NCI-H748 (cell line): ENCODE measurements at regions not wholly inside any gene's neighbourhood (a gene's known extent, or its start where the extent isn't known, plus 50 kb on each side); places are given as distances from the start of the nearest gene placed in this dataset.
"Not testable (repeated sequence)": the region's sequence is repeated elsewhere in the genome, so short reads cannot be mapped to it uniquely, and the experiment has no call there.

ENCODE experiments used
- DNase-seq: peaks from one replicate; lab custom pipeline; 2025; ENCODE audit not compliant: unreplicated experiment; lab: John Stamatoyannopoulos, UW

- no peak for DNase-seq
Measured at GRCh38 chr10:6929148-6929830, 349.2 kb upstream of the PRKCQ start.

GRCh38 chr10:6928586-6928985 is 348.5 kb upstream of the PRKCQ start:
- DNase-seq, result peak; percentile 61

GRCh38 chr10:6926971-6927370 is 346.9 kb upstream of the PRKCQ start:
- no peak for DNase-seq

- DNase-seq, result no peak
Measured at GRCh38 chr10:6925146-6925545, 345.1 kb upstream of the PRKCQ start.

- DNase-seq, result no peak
Measured at GRCh38 chr10:6924166-6924565, 344.1 kb upstream of the PRKCQ start.

GRCh38 chr10:6921026-6921425 is 340.9 kb upstream of the PRKCQ start:
- DNase-seq, result not testable (repeated sequence)

GRCh38 chr10:6920072-6921019 is 340.3 kb upstream of the PRKCQ start:
- peak; percentile 69 for DNase-seq

GRCh38 chr10:6919077-6919476 is 339.0 kb upstream of the PRKCQ start:
- no peak for DNase-seq

- DNase-seq, result no peak
Measured at GRCh38 chr10:6918305-6918704, 338.2 kb upstream of the PRKCQ start.

- no peak for DNase-seq
Measured at GRCh38 chr10:6917125-6917524, 337.0 kb upstream of the PRKCQ start.

- no peak for DNase-seq
Measured at GRCh38 chr10:6916601-6917000, 336.5 kb upstream of the PRKCQ start.

GRCh38 chr10:6915307-6915706 is 335.2 kb upstream of the PRKCQ start:
- DNase-seq, result no peak

- no peak for DNase-seq
Measured at GRCh38 chr10:6912929-6913328, 332.9 kb upstream of the PRKCQ start.

GRCh38 chr10:6912424-6912823 is 332.3 kb upstream of the PRKCQ start:
- no peak for DNase-seq

- DNase-seq, result no peak
Measured at GRCh38 chr10:6912021-6912420, 331.9 kb upstream of the PRKCQ start.

GRCh38 chr10:6909905-6910560 is 330.0 kb upstream of the PRKCQ start:
- DNase-seq, result no peak

- no peak for DNase-seq
Measured at GRCh38 chr10:6907877-6908530, 327.9 kb upstream of the PRKCQ start.

- no peak for DNase-seq
Measured at GRCh38 chr10:6894405-6894804, 314.3 kb upstream of the PRKCQ start.

GRCh38 chr10:6892864-6893263 is 312.8 kb upstream of the PRKCQ start:
- DNase-seq, result no peak

GRCh38 chr10:6891924-6892323 is 311.8 kb upstream of the PRKCQ start:
- DNase-seq, result no peak

- no peak for DNase-seq
Measured at GRCh38 chr10:6889718-6890117, 309.6 kb upstream of the PRKCQ start.
